Suprapubic skin (tissue), 4 donors: ENCODE measurements at regions not wholly inside any gene's neighbourhood (a gene's known extent, or its start where the extent isn't known, plus 50 kb on each side); places are given as distances from the start of the nearest gene placed in this dataset.

Experiments
- CTCF ChIP-seq, 2 donors: fragments of 200-600 bp in 1 of 2; fragments of 450-650 bp in 1 of 2; sonication (generic) in 1 of 2; IDR thresholded peaks; one replicate each; pipeline ENCODE4 v1.5.1; 2016 to 2019; ENCODE audit warnings: antibody characterized with exemption in 2 of 2, mild to moderate bottlenecking in 1 of 2, moderate library complexity in 1 of 2
- EP300 ChIP-seq: sonication (generic); formaldehyde crosslinking; IDR thresholded peaks from one replicate; pipeline ENCODE4 v1.6.1; 2017; ENCODE audit warnings: antibody characterized with exemption
- POLR2A ChIP-seq, 2 donors: fragments of 450-650 bp; IDR thresholded peaks; one replicate each; pipeline ENCODE4 v1.6.1; 2017; ENCODE audit warnings: antibody characterized with exemption in 2 of 2, mild to moderate bottlenecking in 2 of 2, moderate library complexity in 2 of 2
- POLR2AphosphoS5 ChIP-seq, 3 donors: sonication (generic); formaldehyde crosslinking; IDR thresholded peaks; one replicate each; pipeline ENCODE4 v1.6.1; 2017; ENCODE audit warnings: antibody characterized with exemption in 3 of 3

GRCh38 chr5:152202321-152202720 lies 202.8 kb downstream of the NMUR2 start:
- no peak for TF ChIP-seq CTCF (IDR thresholded peaks at IDR 0.05)
- no peak for TF ChIP-seq POLR2AphosphoS5 (IDR thresholded peaks at IDR 0.05)
- TF ChIP-seq POLR2A (IDR thresholded peaks at IDR 0.05), result no peak
- no peak for TF ChIP-seq EP300
